GM12874 (cell line): ENCODE measurements at regions not wholly inside any gene's neighbourhood (a gene's known extent, or its start where the extent isn't known, plus 50 kb on each side); places are given as distances from the start of the nearest gene placed in this dataset.

Experiments
- TF ChIP-seq, protein P1 (sequence below): IDR thresholded peaks from 2 replicates; pipeline ENCODE4 v1.5.1; 2011; ENCODE audit warnings: low read depth, mild to moderate bottlenecking, control low read depth, low read length, moderate library complexity; ENCODE audit not compliant: insufficient read depth

DNA sequence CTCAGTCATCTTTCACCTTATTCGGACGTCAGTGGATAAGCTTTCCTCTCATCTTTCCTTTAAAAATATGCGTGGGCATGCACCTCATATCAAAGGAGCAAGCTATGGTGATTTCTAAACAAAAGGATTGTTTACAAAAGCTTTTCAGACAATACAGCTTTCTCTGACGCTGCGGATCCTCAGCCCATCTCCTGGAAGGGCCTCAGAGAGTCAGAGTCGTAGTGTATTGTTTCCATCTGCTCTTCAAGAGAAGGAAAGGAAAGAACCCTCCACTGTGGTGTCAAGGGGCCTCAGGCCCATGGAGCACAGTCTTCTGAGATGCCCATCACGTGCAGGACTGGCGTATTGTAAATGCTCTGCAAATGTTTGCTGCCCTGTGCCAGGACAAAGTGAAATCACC is 163.4 kb upstream of the MAP1B start:
- TF ChIP-seq, protein P1, sequence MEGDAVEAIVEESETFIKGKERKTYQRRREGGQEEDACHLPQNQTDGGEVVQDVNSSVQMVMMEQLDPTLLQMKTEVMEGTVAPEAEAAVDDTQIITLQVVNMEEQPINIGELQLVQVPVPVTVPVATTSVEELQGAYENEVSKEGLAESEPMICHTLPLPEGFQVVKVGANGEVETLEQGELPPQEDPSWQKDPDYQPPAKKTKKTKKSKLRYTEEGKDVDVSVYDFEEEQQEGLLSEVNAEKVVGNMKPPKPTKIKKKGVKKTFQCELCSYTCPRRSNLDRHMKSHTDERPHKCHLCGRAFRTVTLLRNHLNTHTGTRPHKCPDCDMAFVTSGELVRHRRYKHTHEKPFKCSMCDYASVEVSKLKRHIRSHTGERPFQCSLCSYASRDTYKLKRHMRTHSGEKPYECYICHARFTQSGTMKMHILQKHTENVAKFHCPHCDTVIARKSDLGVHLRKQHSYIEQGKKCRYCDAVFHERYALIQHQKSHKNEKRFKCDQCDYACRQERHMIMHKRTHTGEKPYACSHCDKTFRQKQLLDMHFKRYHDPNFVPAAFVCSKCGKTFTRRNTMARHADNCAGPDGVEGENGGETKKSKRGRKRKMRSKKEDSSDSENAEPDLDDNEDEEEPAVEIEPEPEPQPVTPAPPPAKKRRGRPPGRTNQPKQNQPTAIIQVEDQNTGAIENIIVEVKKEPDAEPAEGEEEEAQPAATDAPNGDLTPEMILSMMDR: no peak

DNA sequence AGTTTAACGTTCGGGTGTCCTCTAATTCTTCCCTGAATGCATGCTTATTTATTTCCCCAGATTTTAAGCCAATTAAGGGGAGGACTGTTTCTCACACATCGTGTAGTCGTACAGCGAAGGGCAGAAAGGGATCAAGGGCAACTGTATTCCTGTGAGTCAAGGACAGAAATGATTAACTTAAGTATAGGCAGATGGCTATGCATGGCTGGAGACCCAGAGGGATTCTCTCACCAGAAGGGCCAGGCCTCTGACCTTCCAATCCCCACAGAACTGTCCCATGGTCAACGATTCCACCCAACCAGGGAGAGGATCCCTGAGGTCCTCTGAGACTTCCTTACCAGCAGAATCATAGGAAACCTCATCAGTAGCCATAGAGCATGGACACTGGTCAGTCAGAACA is 161.8 kb upstream of the MAP1B start:
- TF ChIP-seq, protein P1: no peak

DNA sequence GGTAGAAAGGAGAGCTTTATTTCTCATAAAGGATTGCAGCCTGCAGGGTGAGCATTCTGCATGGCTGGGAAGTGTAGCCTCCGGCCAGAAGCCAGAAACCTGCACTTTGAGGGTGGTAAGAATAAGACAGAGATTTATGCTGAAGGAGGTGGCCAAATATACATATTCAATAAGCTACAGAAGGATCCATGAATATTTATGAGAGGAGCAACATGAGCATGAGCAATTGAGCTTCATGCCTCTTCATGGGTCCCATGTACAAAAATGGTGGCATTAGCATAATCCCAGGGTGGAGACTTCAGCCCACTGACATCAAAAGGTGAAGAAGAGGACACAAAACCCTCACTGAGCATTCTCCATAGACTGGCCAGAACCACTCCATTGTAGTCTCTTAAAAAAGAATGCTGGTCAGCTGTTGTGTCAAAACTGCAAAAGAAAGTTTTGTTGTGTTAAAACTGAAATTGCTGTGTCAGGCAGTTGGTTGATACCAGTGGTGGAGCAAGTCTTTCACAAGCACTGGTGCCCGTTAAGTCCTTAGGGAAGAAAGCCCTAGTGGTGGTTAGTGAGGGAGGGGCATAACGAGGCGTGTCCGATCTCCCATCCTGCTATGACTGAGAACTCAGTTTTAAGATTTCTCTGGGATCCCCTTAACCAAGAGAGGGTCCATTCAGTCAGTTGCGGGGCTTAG is 160.8 kb upstream of the MAP1B start:
- TF ChIP-seq, protein P1: no peak

DNA sequence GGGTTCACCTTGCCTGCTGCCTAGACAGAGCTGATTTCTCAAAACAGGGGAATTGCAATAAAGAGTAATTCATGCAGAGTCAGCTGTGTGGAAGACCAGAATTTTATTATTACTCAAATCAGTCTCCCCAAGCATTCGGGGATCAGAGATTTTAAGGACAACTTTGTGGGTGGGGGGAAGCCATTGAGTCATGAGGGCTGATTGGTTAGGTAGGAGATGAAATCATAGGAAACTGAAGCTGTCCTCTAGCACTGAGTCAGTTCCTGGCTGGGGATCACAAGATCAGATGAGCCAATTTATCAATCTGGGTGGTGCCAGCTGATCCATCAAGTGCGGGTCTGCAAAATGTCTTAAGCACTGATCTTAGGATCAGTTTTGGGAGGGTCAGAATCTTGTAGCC is 159.1 kb upstream of the MAP1B start:
- TF ChIP-seq, protein P1: no peak

DNA sequence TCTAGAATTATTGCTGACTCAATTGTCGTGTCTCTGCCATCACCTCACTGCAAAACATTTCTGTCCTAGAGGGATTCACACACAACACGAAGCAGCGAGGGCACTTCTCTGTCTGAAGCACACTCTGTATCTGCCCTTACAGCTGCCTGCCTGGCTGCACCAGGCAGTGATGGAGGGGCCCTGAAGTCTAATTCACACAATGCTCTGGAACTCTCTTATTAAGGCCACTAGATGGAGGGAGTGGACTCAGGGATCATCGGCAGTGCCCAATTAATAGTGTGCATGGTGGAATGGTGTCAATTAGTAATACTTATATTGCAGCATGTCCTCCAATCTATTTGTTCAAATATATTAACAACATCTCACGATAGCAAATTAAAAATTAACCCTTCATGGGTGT is 157.5 kb upstream of the MAP1B start:
- TF ChIP-seq, protein P1: no peak

DNA sequence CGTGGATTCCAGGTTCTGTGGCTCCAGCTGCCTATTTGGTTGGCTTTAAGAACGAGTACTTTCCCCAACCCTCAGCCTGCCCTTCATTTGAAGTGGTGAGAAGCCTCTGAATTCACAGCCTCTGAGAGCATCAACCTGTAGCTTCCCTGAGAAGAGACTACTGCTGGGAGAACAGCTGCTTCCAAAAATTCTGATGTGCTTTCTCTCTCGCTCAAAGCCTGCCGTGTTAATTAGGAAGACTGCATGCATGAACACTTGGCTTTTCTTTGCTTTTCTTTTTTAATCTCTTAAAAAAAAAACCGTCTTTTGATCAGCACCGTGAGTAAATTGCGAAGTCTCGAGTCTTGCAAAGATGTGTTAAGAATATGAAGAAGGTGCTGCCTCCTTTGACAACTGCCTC is 153.4 kb upstream of the MAP1B start:
- TF ChIP-seq, protein P1: no peak

DNA sequence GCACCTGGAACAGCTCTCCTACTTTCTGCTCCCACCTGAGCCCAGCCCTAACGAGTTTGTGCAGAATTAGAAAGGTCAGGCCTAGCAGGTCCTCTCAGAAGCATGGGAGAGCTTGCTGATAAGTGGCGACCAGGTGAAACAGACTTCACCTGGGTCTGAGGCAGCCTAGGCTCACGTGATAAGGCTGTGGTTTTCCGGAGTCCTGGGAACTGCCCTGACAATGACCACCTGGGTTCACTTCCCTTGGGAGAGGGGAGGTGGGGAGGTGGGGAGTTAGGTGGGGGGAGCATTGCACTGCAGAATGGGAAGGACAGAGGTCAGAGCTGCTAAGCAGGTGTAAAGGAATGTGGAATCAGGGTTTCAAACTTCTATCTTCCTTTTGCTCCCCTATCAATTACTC is 152.9 kb upstream of the MAP1B start:
- TF ChIP-seq, protein P1: no peak
